ENCODE measurements at regions not wholly inside any gene's neighbourhood (a gene's known extent, or its start where the extent isn't known, plus 50 kb on each side); places are given as distances from the start of the nearest gene placed in this dataset.

- TF ChIP-seq CTCF (conservative IDR thresholded peaks at IDR 0.05; ENCODE audit: low read length) (no peak), EZH2phosphoT487 (IDR thresholded peaks at IDR 0.05; ENCODE audit: borderline replicate concordance, low read depth, low read length) (no peak)
These were observed 200.2 kb downstream of the KATNAL1 start for GRCh38 chr13:30107121-30107520.

Data from OCI-LY7 (cell line).